GM23248 (cell line): ENCODE measurements at regions not wholly inside any gene's neighbourhood (a gene's known extent, or its start where the extent isn't known, plus 50 kb on each side); places are given as distances from the start of the nearest gene placed in this dataset.

ENCODE experiments used
- EZH2 ChIP-seq: fragments of 200-600 bp; sonication (generic); IDR thresholded peaks from 2 replicates; pipeline ENCODE4 v1.6.1; 2018; ENCODE audit warnings: antibody characterized with exemption, mild to moderate bottlenecking; ENCODE audit not compliant: insufficient read depth, poor library complexity, severe bottlenecking
- EZH2phosphoT487 ChIP-seq: fragments of 200-600 bp; sonication (generic); IDR thresholded peaks from 2 replicates; pipeline ENCODE4 v1.6.1; 2018; ENCODE audit warnings: antibody characterized with exemption, moderate library complexity, mild to moderate bottlenecking, low read depth; ENCODE audit not compliant: insufficient read depth

GRCh38 chrX:113551919-113552318 lies 711.3 kb upstream of the AMOT start:
- TF ChIP-seq EZH2 (no peak), EZH2phosphoT487 (no peak)
